ENCODE measurements at regions not wholly inside any gene's neighbourhood (a gene's known extent, or its start where the extent isn't known, plus 50 kb on each side); places are given as distances from the start of the nearest gene placed in this dataset.

DNA sequence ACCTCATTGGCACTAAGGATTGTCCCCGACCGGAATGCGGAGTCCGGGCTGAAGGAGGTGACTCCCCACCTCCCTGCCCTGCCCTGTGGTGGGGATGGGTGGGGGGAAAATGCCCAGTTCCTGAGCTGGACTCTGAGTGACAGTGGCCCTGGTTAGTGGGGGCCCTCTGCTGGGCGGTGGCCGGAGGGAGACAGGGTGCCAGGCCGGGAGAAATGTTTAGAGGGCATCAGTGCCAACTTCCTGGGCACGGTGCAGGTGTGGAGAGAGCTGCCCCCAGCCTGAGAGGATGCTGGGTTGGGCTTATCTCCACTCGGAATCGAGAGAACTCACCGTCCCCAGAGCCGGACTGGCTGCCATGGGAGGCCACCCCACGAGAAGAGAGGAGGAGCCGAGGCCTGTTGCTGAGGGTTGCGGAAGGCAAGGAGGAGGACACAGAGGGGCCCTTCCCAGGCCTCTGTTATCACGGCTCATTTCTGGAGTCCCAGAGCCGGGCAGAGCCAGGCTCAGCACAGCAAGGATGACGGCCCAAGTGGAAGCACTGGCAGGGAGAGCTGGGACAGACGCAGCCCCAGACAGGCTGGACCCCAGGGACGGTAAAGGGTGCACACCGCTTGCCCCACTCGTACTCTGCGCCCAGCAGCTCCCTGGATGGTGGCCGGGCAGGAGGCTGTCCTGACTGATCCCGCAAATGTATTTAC lies 156.7 kb downstream of the KIF26A start:
- Histone ChIP-seq H3K9me3 (ENCODE audit: control insufficient read depth, insufficient read depth, low read depth, low read length) (no peaks in the 10 kb centered on the region), H3K4me3 (ENCODE audit: low read depth, low read length) (no peak overlapping the region), H3K36me3 (ENCODE audit: control insufficient read depth in 2 of 2, insufficient read depth in 1 of 2, low read length in 2 of 2) (no peaks in the 10 kb centered on the region), H3K4me1 (ENCODE audit: control insufficient read depth, insufficient read depth, low read length) (no peaks in the 10 kb centered on the region), H3K27ac (ENCODE audit: extremely low read depth, low read depth, low read length) (no peak overlapping the region)
- POLR2A ChIA-PET = no interaction called here
- CTCF ChIA-PET = interaction anchor here (0.8 kb wide), 1 partner anchor 231 kb away, joined by 4 read pairs; no protein-coding TSS in a partner anchor
- no peak for TF ChIP-seq ZNF514 (tag by site-specific recombination; IDR thresholded peaks at IDR 0.05)
- no peak for TF ChIP-seq ZNF223 (tag by site-specific recombination; IDR thresholded peaks at IDR 0.05)
- no peak for TF ChIP-seq ZNF16 (tag by site-specific recombination; IDR thresholded peaks at IDR 0.05; ENCODE audit: low read depth)
- TF ChIP-seq GLIS2 (tag by site-specific recombination; IDR thresholded peaks at IDR 0.05) = peak; percentile 52; the same call in 1 of the 2 replicates
- TF ChIP-seq YY2 (tag by site-specific recombination; IDR thresholded peaks at IDR 0.05) = no peak
- no peak for TF ChIP-seq ZSCAN23 (tag by site-specific recombination; IDR thresholded peaks at IDR 0.05)

DNA sequence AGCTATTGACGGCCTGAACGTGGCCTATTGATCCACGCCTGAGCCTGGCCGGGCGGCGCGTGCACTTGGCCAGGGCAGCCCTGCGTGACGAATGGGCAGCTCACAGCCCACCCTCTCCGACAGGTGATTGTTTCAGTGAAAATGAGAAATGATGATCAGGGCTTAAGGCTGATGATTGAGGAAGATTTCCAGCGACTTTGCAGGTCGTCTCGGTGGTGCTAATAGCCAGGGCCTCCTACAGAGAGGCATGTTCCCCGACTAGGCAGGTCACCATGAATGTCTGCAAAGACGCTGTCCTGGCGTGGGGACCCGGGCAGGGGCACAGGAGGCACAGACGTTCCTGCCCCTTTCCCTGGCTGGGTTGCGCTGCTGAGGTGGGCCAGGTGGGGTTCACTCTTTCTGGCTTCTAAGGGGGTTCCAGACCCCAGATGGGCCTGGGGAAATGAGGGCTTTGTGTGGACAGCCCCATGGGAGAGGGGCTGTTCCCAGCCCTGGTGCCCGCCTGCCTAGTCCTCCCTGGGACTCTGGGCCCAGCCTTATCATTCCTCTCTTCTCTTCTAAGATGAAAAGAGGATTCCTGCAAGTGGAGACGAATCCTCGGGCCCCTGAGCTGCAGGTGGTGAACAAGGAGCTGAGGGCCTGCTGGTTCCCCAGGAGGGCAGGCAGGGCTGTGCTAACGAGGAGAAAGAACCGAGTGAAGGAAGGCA lies 157.4 kb downstream of the KIF26A start:
- H3K9me3 ChIP-seq (ENCODE audit: control insufficient read depth, insufficient read depth, low read depth, low read length) = no peaks in the 10 kb centered on the region
- no peak overlapping the region for H3K27ac ChIP-seq (ENCODE audit: extremely low read depth, low read depth, low read length)
- no peaks in the 10 kb centered on the region for H3K36me3 ChIP-seq (ENCODE audit: control insufficient read depth in 2 of 2, insufficient read depth in 1 of 2, low read length in 2 of 2)
- H3K4me3 ChIP-seq (ENCODE audit: low read depth, low read length) = no peak overlapping the region
- TF ChIP-seq KLF10 (tag by site-specific recombination; IDR thresholded peaks at IDR 0.05) = no peak
- no peak for TF ChIP-seq ZBTB20 (tag by site-specific recombination; IDR thresholded peaks at IDR 0.05)
- TF ChIP-seq ZIC2 (tag by site-specific recombination; IDR thresholded peaks at IDR 0.05) = peak; percentile 73
- TF ChIP-seq ZNF37A (tag by site-specific recombination; IDR thresholded peaks at IDR 0.05) = no peak
- TF ChIP-seq ZNF510 (tag by site-specific recombination; IDR thresholded peaks at IDR 0.05; ENCODE audit: insufficient replicate concordance) = no peak
- no peak for TF ChIP-seq BCL6B (tag by site-specific recombination; IDR thresholded peaks at IDR 0.05)
- H3K4me1 ChIP-seq (ENCODE audit: control insufficient read depth, insufficient read depth, low read length) = no peaks in the 10 kb centered on the region
- CTCF ChIA-PET = interaction anchor here (0.8 kb wide), 1 partner anchor 231 kb away, joined by 4 read pairs; no protein-coding TSS in a partner anchor
- POLR2A ChIA-PET = no interaction called here

DNA sequence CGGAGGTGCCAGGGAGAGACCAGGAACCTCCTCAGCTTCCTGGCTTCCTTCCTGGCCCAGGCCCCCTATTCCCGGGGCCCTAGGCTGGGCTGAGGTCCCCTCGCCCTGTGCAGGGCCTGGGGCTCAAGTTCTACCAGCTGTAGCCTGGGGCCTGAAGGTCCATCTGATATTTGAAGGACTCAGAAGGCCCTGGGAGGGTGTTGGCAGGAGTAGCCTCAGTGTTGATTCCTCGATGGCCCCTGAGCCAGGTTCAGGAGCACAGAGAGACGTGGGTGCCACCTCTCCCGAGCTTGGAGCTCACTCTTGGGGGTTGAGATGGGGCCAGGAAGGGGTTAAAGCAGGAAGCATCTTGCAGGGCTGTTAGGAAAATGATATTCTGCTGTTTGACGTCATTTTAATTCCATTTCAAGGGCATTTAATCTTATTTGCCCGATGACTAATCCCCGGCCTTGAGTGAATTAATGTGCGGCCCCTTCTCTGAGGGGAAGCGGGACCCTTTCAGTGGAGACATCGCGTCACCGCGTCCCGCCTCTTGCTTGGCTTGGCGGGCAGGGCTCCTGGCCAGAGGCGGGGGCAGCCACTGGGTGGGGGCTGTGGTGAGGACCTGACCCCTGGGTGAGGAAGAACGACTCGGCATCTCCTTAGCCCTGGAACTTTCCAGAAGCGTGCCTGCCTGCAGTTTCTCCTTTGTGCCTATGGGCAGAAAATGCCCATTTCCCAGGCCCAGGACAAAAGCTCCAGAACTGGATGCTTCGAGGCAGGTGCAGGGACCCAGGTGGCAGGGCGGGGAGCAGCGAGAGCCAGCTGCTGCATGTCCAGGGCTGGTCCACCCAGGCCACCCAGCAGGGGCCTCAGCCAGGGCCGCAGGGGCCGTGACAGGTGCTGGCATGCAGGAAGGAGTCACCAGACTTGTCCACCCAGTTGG lies 158.3 kb downstream of the KIF26A start:
- ChIA-PET POLR2A (no interaction called here), CTCF (interaction anchor here (0.6 kb wide), 1 partner anchor 287 kb away, joined by 4 read pairs; no protein-coding TSS in a partner anchor)
- H3K4me3 ChIP-seq (ENCODE audit: low read depth, low read length) = no peak overlapping the region
- H3K9me3 ChIP-seq (ENCODE audit: control insufficient read depth, insufficient read depth, low read depth, low read length) = no peaks in the 10 kb centered on the region
- no peaks in the 10 kb centered on the region for H3K36me3 ChIP-seq (ENCODE audit: control insufficient read depth in 2 of 2, insufficient read depth in 1 of 2, low read length in 2 of 2)
- no peak overlapping the region for H3K27ac ChIP-seq (ENCODE audit: extremely low read depth, low read depth, low read length)
- H3K4me1 ChIP-seq (ENCODE audit: control insufficient read depth, insufficient read depth, low read length) = no peaks in the 10 kb centered on the region
- TF ChIP-seq ZNF132 (tag by site-specific recombination; IDR thresholded peaks at IDR 0.05; ENCODE audit: borderline replicate concordance) (no peak), ZNF221 (tag by site-specific recombination; IDR thresholded peaks at IDR 0.05; ENCODE audit: borderline replicate concordance) (no peak), KLF8 (tag by site-specific recombination; IDR thresholded peaks at IDR 0.05) (peak; percentile 18; the same call in 1 of the 2 replicates), ZNF138 (tag by site-specific recombination; IDR thresholded peaks at IDR 0.05; ENCODE audit: borderline replicate concordance) (no peak), ZNF707 (tag by site-specific recombination; IDR thresholded peaks at IDR 0.05) (no peak), ZNF10 (tag by site-specific recombination; IDR thresholded peaks at IDR 0.05) (no peak), ZNF302 (tag by site-specific recombination; IDR thresholded peaks at IDR 0.05; ENCODE audit: low read depth) (no peak), ZNF629 (tag by site-specific recombination; IDR thresholded peaks at IDR 0.05) (peak; percentile 89), ZNF16 (tag by site-specific recombination; IDR thresholded peaks at IDR 0.05; ENCODE audit: low read depth) (no peak), ZNF792 (tag by site-specific recombination; IDR thresholded peaks at IDR 0.05) (no peak), ZNF133 (tag by site-specific recombination; IDR thresholded peaks at IDR 0.05) (no peak), ZNF350 (tag by site-specific recombination; IDR thresholded peaks at IDR 0.05) (no peak), ATF2 (tag by site-specific recombination; IDR thresholded peaks at IDR 0.05; ENCODE audit: low read depth) (peak; percentile 72), ZNF155 (tag by site-specific recombination; IDR thresholded peaks at IDR 0.05) (no peak), ZNF354C (tag by site-specific recombination; IDR thresholded peaks at IDR 0.05; ENCODE audit: borderline replicate concordance, low read depth) (no peak)

Data from HEK293 (cell line).